Endothelial cell of umbilical vein (primary cell): ENCODE measurements at regions not wholly inside any gene's neighbourhood (a gene's known extent, or its start where the extent isn't known, plus 50 kb on each side); places are given as distances from the start of the nearest gene placed in this dataset.

Experiments used
- BruUV-seq: library from RNA; stranded (reverse); fragments of 400-500 nt; replicated peaks from 2 replicates; lab custom pipeline; 2021; lab: Mats Ljungman, UMichigan
- CTCF ChIA-PET: fragments of 300-600, 350-600 bp; sonication (Branson Sonifier 250); formaldehyde crosslinking; loops from one replicate; lab custom pipeline; 2021; ENCODE audit warnings: antibody characterized with exemption, inconsistent platforms; lab: Charles Lee
- POLR2A ChIA-PET: fragments of 300-600, 350-600 bp; sonication (Branson Sonifier 250); formaldehyde crosslinking; loops from one replicate; lab custom pipeline; 2021; ENCODE audit warnings: antibody characterized with exemption, inconsistent platforms; lab: Charles Lee
- DNase-seq: peaks from one replicate; pipeline ENCODE4 v3.0.0-alpha.2; 2011; ENCODE audit warnings: low read depth, low spot score
- FAIRE-seq: peaks from 2 replicates; lab custom pipeline; 2011; peaks lifted over from hg19 to GRCh38; lab: Jason Lieb, UNC
- H2AFZ ChIP-seq: 2 replicates; pipeline ENCODE4 v1.6.0; 2012; ENCODE audit warnings: low read depth, low read length, control low read depth, inconsistent platforms
- H3K27ac ChIP-seq: 2 replicates; pipeline ENCODE4 v1.5.1; 2011; ENCODE audit warnings: low read depth, mild to moderate bottlenecking, control low read depth, low read length, moderate library complexity; ENCODE audit not compliant: insufficient read depth
- H3K27me3 ChIP-seq, 2 experiments: 2 replicates each; pipeline versions ENCODE4 v1.6.0 to v1.6.1; 2011; ENCODE audit warnings: low read length in 2 of 2, mixed read lengths in 1 of 2; ENCODE audit not compliant: control insufficient read depth in 2 of 2, insufficient read depth in 2 of 2
- H3K36me3 ChIP-seq, 2 experiments: 2 replicates in 1 of 2; 3 replicates in 1 of 2; pipeline ENCODE4 v1.5.1; 2011; ENCODE audit warnings: low read length in 2 of 2, mild to moderate bottlenecking in 1 of 2, moderate library complexity in 1 of 2; ENCODE audit not compliant: control insufficient read depth in 2 of 2, insufficient read depth in 2 of 2; ENCODE audit errors: extremely low read depth in 1 of 2
- H3K4me1 ChIP-seq: 3 replicates; pipeline ENCODE4 v1.5.1; 2011; ENCODE audit warnings: mild to moderate bottlenecking, low read length; ENCODE audit not compliant: control insufficient read depth, insufficient read depth; ENCODE audit errors: extremely low read depth
- H3K4me2 ChIP-seq: 2 replicates; pipeline ENCODE4 v1.6.1; 2011; ENCODE audit warnings: low read length, control low read depth, mixed read lengths; ENCODE audit not compliant: insufficient read depth
- H3K4me3 ChIP-seq, 3 experiments: fragments of 200-600 bp in 1 of 3; sonication (generic), shearing (Covaris generic) in 1 of 3; replicated peaks in 1 of 3; 2 replicates each; pipeline ENCODE4 v1.5.1; 2011 to 2016; ENCODE audit warnings: control low read depth in 3 of 3, low read length in 3 of 3, mild to moderate bottlenecking in 2 of 3, inconsistent platforms in 1 of 3, low read depth in 1 of 3, moderate library complexity in 1 of 3; ENCODE audit not compliant: insufficient read depth in 1 of 3
- H3K79me2 ChIP-seq: 2 replicates; pipeline ENCODE4 v1.6.0; 2012; ENCODE audit warnings: low read length, inconsistent platforms; ENCODE audit not compliant: control insufficient read depth, insufficient read depth
- H3K9ac ChIP-seq: replicated peaks from 2 replicates; pipeline ENCODE3; 2011; ENCODE audit warnings: low read length, control low read depth; ENCODE audit not compliant: insufficient read depth; ENCODE audit errors: extremely low read depth
- H3K9me1 ChIP-seq: replicated peaks from 3 replicates; pipeline ENCODE4 v1.6.0; 2011; ENCODE audit warnings: mild to moderate bottlenecking, low read length; ENCODE audit not compliant: control insufficient read depth, insufficient read depth; ENCODE audit errors: extremely low read depth
- H3K9me3 ChIP-seq: replicated peaks from 2 replicates; pipeline ENCODE4 v1.5.1; 2012; ENCODE audit warnings: low read length, inconsistent platforms; ENCODE audit not compliant: control insufficient read depth, insufficient read depth
- H4K20me1 ChIP-seq: replicated peaks from 2 replicates; pipeline ENCODE3; 2011; ENCODE audit warnings: mild to moderate bottlenecking, low read length; ENCODE audit not compliant: control insufficient read depth, insufficient read depth; ENCODE audit errors: extremely low read depth
- EZH2 ChIP-seq: IDR thresholded peaks from 2 replicates; pipeline ENCODE4 v1.6.1; 2012; ENCODE audit warnings: borderline replicate concordance, low read depth, mild to moderate bottlenecking, moderate library complexity, low read length, inconsistent platforms; ENCODE audit not compliant: severe bottlenecking
- FOS ChIP-seq: IDR thresholded peaks from 2 replicates; pipeline ENCODE4 v1.6.1; 2011; ENCODE audit warnings: mild to moderate bottlenecking, low read length, moderate library complexity, borderline replicate concordance; ENCODE audit not compliant: insufficient read depth
- GATA2 ChIP-seq: IDR thresholded peaks from 2 replicates; pipeline ENCODE4 v1.7.0; 2011; ENCODE audit warnings: low read depth, mild to moderate bottlenecking, moderate library complexity, mixed read lengths, low read length; ENCODE audit not compliant: insufficient read length, insufficient read depth
- JUN ChIP-seq: IDR thresholded peaks from 2 replicates; pipeline ENCODE4 v1.6.1; 2011; ENCODE audit warnings: borderline replicate concordance, low read depth; ENCODE audit not compliant: insufficient read length, insufficient read depth
- MYC ChIP-seq: IDR thresholded peaks from one replicate; pipeline ENCODE4 v1.6.1; 2011; ENCODE audit warnings: mild to moderate bottlenecking, low read depth, low read length
- POLR2A ChIP-seq: IDR thresholded peaks from 2 replicates; pipeline ENCODE4 v1.6.1; 2012; ENCODE audit warnings: low read depth, mild to moderate bottlenecking, control low read depth, low read length
- POLR2AphosphoS5 ChIP-seq: IDR thresholded peaks from 2 replicates; pipeline ENCODE4 v1.6.1; 2012; ENCODE audit warnings: low read depth, mild to moderate bottlenecking, control low read depth, low read length, moderate library complexity; ENCODE audit not compliant: insufficient read depth
- dilution Hi-C: fragments of 300-500 bp; cut with MboI; formaldehyde crosslinking; loops from one replicate; pipeline ENCODE4 v1.15.0; 2019; ENCODE audit warnings: low sequenced_read_pairs; ENCODE audit not compliant: extremely low pct_ligation_motif_present
- intact Hi-C: fragments of 100-400 bp; cut with micrococcal nuclease; formaldehyde crosslinking; loops from one replicate; pipeline ENCODE4 v1.10.0; 2022
- TF ChIP-seq, protein P1 (sequence below): IDR thresholded peaks from 2 replicates; pipeline ENCODE4 v1.6.1; 2011; ENCODE audit not compliant: insufficient read depth, insufficient read length
- TF ChIP-seq, protein P2 (sequence below), 2 donors: IDR thresholded peaks; 1 replicate in 1 of 2; 2 replicates in 1 of 2; pipeline ENCODE4 v1.5.1; 2011; ENCODE audit warnings: low read length in 2 of 2, mild to moderate bottlenecking in 2 of 2, moderate library complexity in 2 of 2, control low read depth in 1 of 2, inconsistent platforms in 1 of 2, low read depth in 1 of 2; ENCODE audit not compliant: insufficient read depth in 1 of 2; ENCODE audit errors: extremely low read depth in 1 of 2

DNA sequence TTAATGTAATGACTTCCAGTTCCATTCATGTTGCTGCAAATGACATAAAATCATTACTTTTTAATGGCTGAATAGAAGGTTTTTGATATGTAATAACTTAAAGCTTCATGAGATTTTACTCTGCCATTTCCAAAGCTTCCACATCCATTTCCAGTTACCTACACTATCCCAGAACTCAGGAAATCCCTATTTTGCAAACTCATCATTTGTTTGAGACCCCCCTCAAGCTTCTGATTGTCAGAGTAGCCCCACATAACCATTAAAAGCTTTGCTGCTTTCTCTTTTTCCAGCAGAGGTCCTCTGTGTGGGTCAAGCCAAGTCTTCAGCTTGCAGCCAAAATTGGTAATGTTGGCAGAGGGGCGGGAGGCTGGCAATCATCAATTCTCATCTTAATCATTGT, 50.6 kb upstream of the IL1R1 start:
- FAIRE-seq, result peak; percentile 58
- no peak for DNase-seq
- peaks cover 7% of the 10 kb centered on the region for H3K4me1 ChIP-seq
- H3K27me3 ChIP-seq, result no peaks in the 10 kb centered on the region
- intact Hi-C loops (no loop called here), dilution Hi-C loops (no loop called here)
- H3K4me3 ChIP-seq, result no peak overlapping the region
- no peak overlapping the region for H2AFZ ChIP-seq
- no peaks in the 10 kb centered on the region for H3K79me2 ChIP-seq
- no TSS peak for BruUV-seq
- H3K9me3 ChIP-seq, result no peaks in the 10 kb centered on the region
- TF ChIP-seq FOS, result no peak
- no peaks in the 10 kb centered on the region for H3K9me1 ChIP-seq
- no peaks in the 10 kb centered on the region for H4K20me1 ChIP-seq
- CTCF ChIA-PET, result interaction anchor here (1.3 to 2.2 kb wide), 4 partner anchors 9 to 149 kb away, joined by 3 to 7 read pairs (median 4); no protein-coding TSS in a partner anchor
- H3K36me3 ChIP-seq, result no peaks in the 10 kb centered on the region
- no peak overlapping the region for H3K9ac ChIP-seq
- POLR2A ChIA-PET, result no interaction called here
- no peak overlapping the region for H3K4me2 ChIP-seq
- no peak overlapping the region for H3K27ac ChIP-seq

DNA sequence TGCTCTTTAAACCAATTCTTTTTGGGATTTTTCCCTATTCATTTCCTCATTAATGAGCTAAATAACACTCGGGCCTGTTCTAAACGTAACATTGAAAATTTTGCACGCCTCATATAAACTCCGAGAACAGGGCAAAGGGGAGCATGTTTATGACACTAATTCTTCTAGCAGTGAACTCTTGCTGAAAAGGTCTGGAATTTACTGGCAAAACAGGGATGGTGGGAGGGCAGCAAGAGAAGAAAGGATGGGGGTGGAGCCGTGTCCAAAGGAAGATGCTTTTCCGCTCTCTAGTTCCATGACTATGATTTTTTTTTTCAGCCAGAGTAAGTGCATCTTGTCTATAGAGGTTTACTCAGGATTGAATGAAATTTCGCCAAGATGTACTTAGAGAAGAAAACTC, 50.0 kb upstream of the IL1R1 start:
- intact Hi-C loops, result no loop called here
- CTCF ChIA-PET, result interaction anchor here (1.3 to 2.2 kb wide), 3 partner anchors 10 to 148 kb away, joined by 3 to 7 read pairs (median 5); no protein-coding TSS in a partner anchor
- Histone ChIP-seq H3K4me3 (no peak overlapping the region), H4K20me1 (no peaks in the 10 kb centered on the region), H3K27ac (no peak overlapping the region), H3K27me3 (no peaks in the 10 kb centered on the region), H3K9me3 (no peaks in the 10 kb centered on the region), H3K36me3 (no peaks in the 10 kb centered on the region), H3K9ac (no peak overlapping the region), H2AFZ (peak overlapping the region; percentile 27), H3K9me1 (no peaks in the 10 kb centered on the region), H3K4me2 (no peak overlapping the region), H3K4me1 (peaks cover 7% of the 10 kb centered on the region), H3K79me2 (no peaks in the 10 kb centered on the region)
- TF ChIP-seq POLR2AphosphoS5 (no peak), POLR2A (no peak), JUN (no peak), FOS (no peak), GATA2 (no peak), EZH2 (no peak), MYC (no peak)
- TF ChIP-seq, protein P1, sequence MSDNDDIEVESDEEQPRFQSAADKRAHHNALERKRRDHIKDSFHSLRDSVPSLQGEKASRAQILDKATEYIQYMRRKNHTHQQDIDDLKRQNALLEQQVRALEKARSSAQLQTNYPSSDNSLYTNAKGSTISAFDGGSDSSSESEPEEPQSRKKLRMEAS, result no peak
- TF ChIP-seq, protein P2, sequence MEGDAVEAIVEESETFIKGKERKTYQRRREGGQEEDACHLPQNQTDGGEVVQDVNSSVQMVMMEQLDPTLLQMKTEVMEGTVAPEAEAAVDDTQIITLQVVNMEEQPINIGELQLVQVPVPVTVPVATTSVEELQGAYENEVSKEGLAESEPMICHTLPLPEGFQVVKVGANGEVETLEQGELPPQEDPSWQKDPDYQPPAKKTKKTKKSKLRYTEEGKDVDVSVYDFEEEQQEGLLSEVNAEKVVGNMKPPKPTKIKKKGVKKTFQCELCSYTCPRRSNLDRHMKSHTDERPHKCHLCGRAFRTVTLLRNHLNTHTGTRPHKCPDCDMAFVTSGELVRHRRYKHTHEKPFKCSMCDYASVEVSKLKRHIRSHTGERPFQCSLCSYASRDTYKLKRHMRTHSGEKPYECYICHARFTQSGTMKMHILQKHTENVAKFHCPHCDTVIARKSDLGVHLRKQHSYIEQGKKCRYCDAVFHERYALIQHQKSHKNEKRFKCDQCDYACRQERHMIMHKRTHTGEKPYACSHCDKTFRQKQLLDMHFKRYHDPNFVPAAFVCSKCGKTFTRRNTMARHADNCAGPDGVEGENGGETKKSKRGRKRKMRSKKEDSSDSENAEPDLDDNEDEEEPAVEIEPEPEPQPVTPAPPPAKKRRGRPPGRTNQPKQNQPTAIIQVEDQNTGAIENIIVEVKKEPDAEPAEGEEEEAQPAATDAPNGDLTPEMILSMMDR (IDR thresholded peaks at IDR 0.05; ENCODE audit: extremely low read depth in 1 of 2, insufficient read depth in 1 of 2, low read depth in 1 of 2, low read length in 2 of 2), result no peak
- dilution Hi-C loops, result no loop called here
- no TSS peak for BruUV-seq
- POLR2A ChIA-PET, result no interaction called here
- FAIRE-seq (no peak), DNase-seq (no peak)
